DND-41 (cell line): ENCODE measurements at regions not wholly inside any gene's neighbourhood (a gene's known extent, or its start where the extent isn't known, plus 50 kb on each side); places are given as distances from the start of the nearest gene placed in this dataset.

Source experiments
- CTCF ChIP-seq: IDR thresholded peaks from 2 replicates; pipeline ENCODE4 v1.5.1; 2012; ENCODE audit warnings: borderline replicate concordance, low read length, moderate library complexity, mild to moderate bottlenecking; ENCODE audit not compliant: poor library complexity, severe bottlenecking; ENCODE audit errors: extremely low read depth
- EZH2 ChIP-seq: IDR thresholded peaks from 3 replicates; pipeline ENCODE4 v1.6.1; 2012; ENCODE audit warnings: borderline replicate concordance, low read depth, mild to moderate bottlenecking, moderate library complexity, low read length, inconsistent platforms; ENCODE audit not compliant: severe bottlenecking

DNA sequence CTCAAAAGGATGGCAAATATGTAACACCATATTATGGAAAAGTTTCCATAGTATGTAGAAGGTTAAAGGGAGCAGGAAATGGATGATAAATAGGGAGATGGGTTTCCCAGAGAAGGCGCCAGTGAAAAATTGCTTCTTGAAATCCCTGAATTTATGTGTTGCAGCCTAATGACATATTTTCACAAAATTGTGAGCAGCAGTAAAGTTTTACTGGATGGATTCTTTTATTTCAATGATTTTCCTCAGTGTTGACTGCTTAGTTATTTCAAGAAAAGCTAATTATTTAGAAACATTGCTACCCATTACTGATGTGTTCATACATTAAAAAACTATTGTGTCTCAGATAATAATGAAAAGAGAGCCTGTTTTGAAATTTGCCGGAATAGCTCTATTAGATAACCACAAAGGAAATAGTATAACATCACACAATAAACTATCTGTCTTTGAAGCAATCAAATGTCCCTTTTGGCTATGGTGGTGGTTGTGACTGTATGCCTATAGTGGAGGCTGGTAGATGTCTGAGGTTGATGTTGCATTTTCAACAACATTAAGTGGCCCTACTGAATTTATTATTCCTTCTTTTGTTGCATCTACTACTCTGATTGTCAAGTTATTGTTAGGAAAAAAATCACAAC is 169.9 kb upstream of the HAND2 start:
- TF ChIP-seq CTCF (no peak), EZH2 (no peak)
